HS-27A (cell line): ENCODE measurements at regions not wholly inside any gene's neighbourhood (a gene's known extent, or its start where the extent isn't known, plus 50 kb on each side); places are given as distances from the start of the nearest gene placed in this dataset.

Experiments used
- DNase-seq: peaks from one replicate; pipeline ENCODE4 v3.0.0-alpha.2; 2012; ENCODE audit warnings: low read depth, missing footprints

DNA sequence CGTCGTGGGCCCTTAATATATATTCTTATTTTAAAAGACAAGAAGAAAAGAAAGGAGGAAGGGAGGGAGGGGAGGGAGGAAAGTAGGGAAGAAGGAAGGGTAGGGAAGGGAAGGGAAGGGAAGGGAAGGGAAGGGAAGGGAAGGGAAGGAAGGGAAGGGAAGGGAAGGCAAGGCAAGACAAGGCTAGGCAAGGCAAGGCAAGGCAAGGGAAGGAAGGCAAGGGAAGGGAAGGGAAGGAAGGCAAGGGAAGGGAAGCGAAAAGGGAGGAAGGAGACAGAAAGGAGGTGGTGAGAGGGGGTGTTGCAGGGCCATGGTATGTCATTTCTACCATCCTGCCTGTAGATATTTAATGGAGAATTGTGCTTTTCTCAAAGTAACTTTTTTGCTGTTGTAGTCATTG, 83.9 kb upstream of the BTBD3 start:
- DNase-seq, result no peak

- no peak for DNase-seq
Measured at GRCh38 chr20:11838076-11838636, 79.5 kb upstream of the BTBD3 start.

- DNase-seq, result no peak
Measured at GRCh38 chr20:11841972-11842461, 75.7 kb upstream of the BTBD3 start.

- no peak for DNase-seq
Measured at GRCh38 chr20:11843289-11843688, 74.4 kb upstream of the BTBD3 start.

DNA sequence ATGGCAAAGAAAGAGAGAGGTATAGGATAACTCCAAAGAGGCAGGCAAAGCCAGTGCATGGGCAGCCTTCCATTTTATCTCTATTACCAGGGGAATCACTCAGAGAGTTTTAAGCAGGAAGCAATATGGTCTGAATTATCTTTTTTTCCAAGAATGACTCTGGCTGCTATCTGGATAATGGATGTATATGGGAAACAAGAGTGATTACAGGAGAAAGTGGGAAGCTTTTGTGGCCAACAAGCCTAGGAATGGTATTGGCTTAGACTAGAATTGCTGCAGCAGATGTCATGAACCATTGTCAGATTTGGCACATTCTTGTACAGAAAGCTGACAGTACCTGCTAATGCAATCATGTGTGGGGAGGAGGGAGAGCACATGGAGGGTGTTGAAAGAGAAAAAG, 73.0 kb upstream of the BTBD3 start:
- DNase-seq, result no peak

DNA sequence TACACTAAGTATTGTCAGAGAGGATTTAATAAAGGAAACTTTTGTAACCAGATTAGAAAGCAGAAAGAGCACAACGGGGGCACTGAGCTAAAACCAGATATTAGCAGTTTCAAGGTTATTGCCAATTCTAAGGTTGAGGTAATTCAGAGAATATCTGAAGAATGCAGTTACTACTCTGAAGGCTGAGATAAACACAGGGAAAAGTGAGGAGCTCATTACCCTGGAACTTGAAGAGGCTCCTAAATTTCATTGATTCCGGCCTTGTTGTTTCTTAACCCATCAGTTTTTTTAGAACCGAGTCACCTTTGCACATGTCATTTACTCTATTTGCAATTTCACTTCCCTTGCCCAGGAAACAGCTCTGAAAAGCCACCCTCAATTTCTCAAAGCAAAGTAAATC, 72.4 kb upstream of the BTBD3 start:
- DNase-seq, result peak; percentile 26

GRCh38 chr20:11846131-11846530, 71.6 kb upstream of the BTBD3 start:
- no peak for DNase-seq

DNA sequence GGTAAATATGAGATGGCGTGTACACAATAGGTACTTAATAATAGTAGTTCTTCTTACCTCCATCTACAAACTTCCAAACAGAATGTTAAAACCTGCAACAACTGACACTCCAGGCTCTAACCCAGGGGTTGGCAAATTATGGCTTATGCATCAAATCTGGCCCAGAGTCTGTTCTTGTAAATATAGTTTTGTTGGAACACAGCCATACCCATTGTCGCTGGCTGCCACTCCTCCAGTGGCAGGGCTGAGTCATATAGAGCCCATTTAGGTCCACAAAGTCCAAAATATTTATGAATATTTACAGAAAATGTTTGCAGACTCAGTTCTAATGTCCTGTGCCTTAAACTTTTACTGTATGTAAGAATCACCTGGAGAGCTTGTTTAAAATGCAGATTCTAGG, 69.9 kb upstream of the BTBD3 start:
- peak; percentile 23 for DNase-seq

- peak; percentile 29 for DNase-seq
Measured at GRCh38 chr20:11849270-11849915, 68.3 kb upstream of the BTBD3 start.

GRCh38 chr20:11849976-11850670, 67.6 kb upstream of the BTBD3 start:
- DNase-seq, result peak; percentile 72

GRCh38 chr20:11850901-11851300, 66.8 kb upstream of the BTBD3 start:
- DNase-seq, result peak; percentile 77

GRCh38 chr20:11851646-11852045, 66.0 kb upstream of the BTBD3 start:
- no peak for DNase-seq

DNA sequence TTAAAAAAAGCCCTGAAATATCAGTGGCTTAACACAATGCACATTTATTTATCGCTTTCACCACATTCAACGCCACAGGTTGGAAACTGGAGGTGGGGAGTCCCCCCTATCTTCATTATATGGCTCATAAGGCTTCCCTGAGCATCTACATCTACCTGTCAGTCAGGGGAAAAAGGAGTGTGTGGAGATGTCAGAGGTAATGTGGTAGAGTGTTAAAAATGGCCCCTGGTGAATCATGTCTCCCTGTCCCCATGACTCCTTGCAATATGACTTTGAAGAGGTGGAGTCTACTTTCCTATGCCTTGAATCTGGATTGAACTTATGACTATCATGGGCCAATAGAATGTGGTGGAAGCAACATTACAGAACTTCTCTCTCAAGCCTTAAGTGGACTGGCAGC, 65.5 kb upstream of the BTBD3 start:
- no peak for DNase-seq

GRCh38 chr20:11852811-11853210, 64.9 kb upstream of the BTBD3 start:
- peak; percentile 78 for DNase-seq

DNA sequence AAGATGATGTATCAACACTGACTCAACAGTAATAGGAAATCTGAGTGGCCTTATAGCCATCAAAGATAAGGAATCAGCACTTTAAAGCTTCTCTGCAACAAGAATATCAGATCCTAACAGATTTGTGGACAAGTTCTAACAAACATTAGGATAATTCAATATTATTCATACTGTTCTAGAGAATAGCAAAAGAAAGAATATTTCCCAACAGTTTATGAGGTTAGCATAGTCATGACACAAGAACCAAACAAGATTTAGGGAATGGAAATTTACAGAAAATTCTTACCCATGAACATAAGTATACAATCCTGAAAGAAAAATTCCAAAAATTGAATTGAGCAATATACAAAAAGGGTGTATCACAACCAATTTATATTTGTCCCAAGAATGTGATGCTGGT, 64.3 kb upstream of the BTBD3 start:
- peak; percentile 12 for DNase-seq

DNA sequence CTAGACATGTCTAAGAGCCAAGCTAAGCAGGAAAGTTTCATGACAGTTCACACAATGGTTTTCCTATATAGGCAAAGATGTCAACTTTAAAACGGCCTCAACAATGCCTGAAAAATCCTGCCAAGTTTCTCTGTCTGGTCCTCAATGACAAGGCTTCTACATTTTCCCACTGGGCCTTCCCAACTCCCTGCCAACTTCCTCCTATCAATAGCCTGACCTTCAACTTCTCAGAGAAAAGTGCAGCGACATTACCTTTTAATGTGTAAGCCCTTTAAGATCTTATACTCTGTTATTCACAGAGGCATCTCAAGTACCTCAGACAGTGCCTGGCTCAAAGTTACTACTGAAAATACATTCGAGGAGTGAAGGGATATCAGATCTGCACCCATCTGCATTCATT, 56.2 kb upstream of the BTBD3 start:
- no peak for DNase-seq

GRCh38 chr20:11867291-11867919, 50.3 kb upstream of the BTBD3 start:
- DNase-seq, result no peak
